ENCODE measurements at regions not wholly inside any gene's neighbourhood (a gene's known extent, or its start where the extent isn't known, plus 50 kb on each side); places are given as distances from the start of the nearest gene placed in this dataset.
"Not testable (repeated sequence)": the region's sequence is repeated elsewhere in the genome, so short reads cannot be mapped to it uniquely, and the experiment has no call there.

DNA sequence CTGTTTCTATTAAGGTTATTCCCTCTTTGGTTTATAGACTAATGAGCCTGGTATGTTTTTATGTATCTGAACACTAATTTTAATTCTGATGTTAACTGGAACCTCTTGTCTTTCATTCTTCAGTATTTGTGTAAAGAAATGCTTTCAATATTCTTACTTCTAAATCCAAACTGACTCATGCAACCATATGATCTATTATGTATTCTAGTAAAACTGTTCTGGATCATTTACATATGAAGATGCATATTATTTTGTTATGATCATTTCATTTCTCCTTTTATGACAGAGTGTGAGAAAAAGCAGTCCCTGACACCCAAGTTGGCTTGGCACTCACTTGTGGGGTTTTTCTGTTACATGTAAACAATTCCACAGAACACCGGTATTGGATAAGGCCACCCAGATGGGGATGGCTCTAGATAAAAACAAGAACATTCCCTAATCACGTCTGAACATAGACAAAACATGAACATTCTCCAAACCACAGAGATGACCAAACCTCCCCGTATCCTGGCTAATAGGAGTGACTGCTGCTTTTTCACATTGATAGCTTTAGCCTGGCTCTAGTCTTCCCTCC, 72.2 kb upstream of the EPHB3 start:
- H3K4me3 ChIP-seq = no peak overlapping the region; the same call in 1 of the 2 replicates
- peaks cover 27% of the 10 kb centered on the region for H3K4me1 ChIP-seq
- H3K27me3 ChIP-seq = no peaks in the 10 kb centered on the region
- H3K36me3 ChIP-seq = no peaks in the 10 kb centered on the region
- no peaks in the 10 kb centered on the region for H3K9me3 ChIP-seq (replicated peaks)
- H3K27ac ChIP-seq = peak overlapping the region; percentile 8; the same call in 1 of the 2 replicates
- peak; percentile 33 to 59 for DNase-seq

DNA sequence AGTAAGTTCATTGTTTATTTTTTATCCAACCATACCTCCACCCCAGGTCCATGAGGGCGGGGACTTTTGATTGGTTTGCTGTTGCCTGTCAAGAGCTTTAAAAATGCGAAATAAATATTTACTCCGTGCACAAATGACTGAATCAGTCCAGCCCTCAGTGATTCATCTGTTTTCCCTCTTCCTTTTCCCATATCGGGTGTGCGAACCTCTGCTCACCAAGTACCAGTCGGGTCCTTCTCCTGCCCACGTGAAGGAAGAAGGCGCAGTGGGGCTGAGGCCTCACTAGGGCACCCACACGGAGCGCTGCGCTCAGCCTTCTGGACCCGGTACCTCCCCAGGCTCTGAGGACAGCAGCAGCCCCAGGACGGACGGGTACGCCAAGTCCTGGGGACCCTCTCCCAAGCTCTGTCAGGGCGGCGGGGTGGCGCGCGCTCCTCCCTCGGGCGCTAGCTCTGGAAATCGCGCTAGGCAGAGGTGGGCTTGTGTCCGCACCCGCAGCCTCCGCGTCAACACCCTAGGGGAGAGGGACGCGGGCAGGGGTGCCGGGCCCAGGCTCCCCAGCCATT, 70.5 kb upstream of the EPHB3 start:
- Histone ChIP-seq H3K36me3 (no peaks in the 10 kb centered on the region), H3K27me3 (no peaks in the 10 kb centered on the region), H3K27ac (no peak overlapping the region), H3K4me1 (peaks cover 32% of the 10 kb centered on the region), H3K9me3 (replicated peaks) (no peaks in the 10 kb centered on the region), H3K4me3 (no peak overlapping the region)
- no peak for DNase-seq

DNA sequence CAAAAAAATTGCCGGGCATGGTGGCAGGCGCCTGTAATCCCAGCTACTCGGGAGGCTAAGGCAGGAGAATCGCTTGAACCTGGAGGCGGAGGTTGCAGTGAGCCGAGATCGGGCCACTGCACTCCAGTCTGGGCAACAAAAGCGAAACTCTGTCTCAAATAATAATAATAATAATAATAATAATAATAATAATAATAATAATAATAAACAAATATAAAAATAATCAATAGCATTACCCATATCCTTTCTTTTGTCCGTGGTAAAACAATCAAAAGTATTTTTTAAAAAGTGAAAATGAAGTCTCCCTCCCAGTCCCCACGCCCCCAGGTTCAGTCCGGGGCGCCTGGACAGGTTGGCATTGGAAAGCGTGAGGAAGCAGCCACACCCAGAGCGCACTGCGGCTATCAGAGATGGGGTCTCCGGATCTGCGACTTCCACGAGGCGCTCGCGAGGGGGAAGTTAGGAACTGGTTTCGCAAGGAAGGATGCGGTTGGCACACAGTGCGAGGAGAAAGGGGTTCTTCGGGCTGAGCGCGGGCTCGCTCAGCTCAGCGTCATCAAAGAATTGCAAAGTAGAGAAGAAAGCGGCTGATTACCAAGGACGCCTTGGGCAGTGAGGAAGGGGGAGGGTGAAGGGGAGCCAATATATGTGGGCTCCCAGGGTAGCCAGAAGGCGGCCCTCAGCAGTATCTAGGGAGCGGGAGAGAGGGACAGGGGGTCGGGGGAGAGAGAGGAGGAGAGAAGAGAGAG, 69.5 kb upstream of the EPHB3 start:
- Histone ChIP-seq H3K4me1 (peaks cover 38% of the 10 kb centered on the region), H3K9me3 (replicated peaks) (no peaks in the 10 kb centered on the region), H3K36me3 (no peaks in the 10 kb centered on the region), H3K27ac (no peak overlapping the region), H3K4me3 (no peak overlapping the region), H3K27me3 (no peaks in the 10 kb centered on the region)
- no peak for DNase-seq

DNA sequence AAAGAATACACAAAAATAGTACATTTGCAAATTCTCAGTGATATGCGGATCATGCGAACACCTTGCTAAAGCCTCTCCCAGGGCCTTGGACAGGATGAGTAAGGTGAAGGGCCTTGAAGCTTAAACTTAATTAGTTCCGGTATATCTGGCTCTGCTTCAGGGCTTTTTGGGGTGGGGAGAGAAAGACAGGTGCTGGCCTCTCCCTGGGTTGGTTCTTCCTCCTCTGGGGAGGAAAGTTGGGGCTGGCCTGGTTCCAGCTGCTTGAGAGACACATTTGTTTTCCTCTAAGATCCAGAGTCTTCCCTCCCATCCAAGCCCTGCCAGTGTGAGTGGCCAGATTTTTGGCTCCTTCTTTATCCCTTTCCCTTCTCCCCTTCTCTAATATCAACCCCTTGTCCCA, 64.7 kb upstream of the EPHB3 start:
- DNase-seq = peak; percentile 95 to 99
- Histone ChIP-seq H3K9me3 (replicated peaks) (no peaks in the 10 kb centered on the region), H3K27me3 (no peaks in the 10 kb centered on the region), H3K4me1 (peaks cover 30% of the 10 kb centered on the region), H3K4me3 (no peak overlapping the region), H3K27ac (peak overlapping the region; percentile 88), H3K36me3 (no peaks in the 10 kb centered on the region)

DNA sequence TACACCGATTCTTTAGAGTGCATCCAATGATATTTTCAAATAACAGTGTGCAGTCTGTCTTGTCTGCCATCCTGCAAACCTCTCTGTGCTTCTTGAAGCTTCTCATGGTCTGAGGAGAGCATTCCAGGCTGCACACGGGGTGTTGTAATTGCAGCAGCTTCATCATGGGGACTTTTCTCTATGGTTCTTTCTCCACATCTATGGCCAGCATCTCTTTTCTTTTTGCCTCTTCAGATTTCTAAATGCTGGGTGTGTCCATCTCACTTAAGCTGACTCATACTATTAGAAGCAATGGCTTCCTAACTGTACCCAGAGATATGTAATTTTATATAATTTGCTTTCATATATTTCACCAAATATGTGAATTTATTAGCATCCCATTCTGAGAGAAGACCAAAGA, 63.8 kb upstream of the EPHB3 start:
- Histone ChIP-seq H3K4me3 (no peak overlapping the region), H3K27me3 (no peaks in the 10 kb centered on the region), H3K4me1 (peaks cover 30% of the 10 kb centered on the region), H3K27ac (peak overlapping the region; percentile 88), H3K9me3 (replicated peaks) (no peaks in the 10 kb centered on the region), H3K36me3 (no peaks in the 10 kb centered on the region)
- DNase-seq = peak in 1 of 2 experiments; percentile 26

DNA sequence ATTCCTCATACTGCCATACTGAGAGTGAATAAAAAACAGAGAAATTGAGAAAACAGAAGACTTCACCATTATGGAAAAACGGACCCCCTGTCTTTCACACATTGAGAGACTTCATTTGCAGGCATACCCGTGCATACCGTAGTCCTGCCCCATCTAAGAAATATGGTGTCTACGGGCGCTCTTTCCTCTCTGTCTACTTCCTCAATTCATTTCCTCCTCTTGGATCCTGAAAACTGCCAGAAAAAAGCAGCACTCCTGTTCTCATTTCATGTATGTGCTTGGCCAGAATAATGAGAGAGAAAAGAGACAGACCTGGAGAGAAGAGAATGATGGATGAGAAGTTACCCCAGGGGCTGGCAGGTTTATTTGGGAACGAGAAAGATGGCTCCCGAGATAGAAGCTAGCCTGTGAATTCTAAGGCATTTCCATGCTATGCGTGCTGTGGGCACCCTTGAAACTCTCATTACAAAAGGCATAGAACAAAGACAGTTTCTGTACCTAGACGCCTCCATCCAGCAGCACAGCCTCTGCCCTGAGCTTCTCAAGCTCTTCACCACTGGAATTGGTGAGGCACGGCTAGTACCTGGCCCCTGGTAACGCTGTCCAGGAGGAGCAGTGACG, 62.5 kb upstream of the EPHB3 start:
- H3K27me3 ChIP-seq = no peaks in the 10 kb centered on the region
- peaks cover 30% of the 10 kb centered on the region for H3K4me1 ChIP-seq
- no peaks in the 10 kb centered on the region for H3K36me3 ChIP-seq
- no peak for DNase-seq
- H3K4me3 ChIP-seq = no peak overlapping the region
- peaks cover 7% of the 10 kb centered on the region; the same call in 1 of the 2 replicates for H3K9me3 ChIP-seq (replicated peaks)
- no peak overlapping the region for H3K27ac ChIP-seq

DNA sequence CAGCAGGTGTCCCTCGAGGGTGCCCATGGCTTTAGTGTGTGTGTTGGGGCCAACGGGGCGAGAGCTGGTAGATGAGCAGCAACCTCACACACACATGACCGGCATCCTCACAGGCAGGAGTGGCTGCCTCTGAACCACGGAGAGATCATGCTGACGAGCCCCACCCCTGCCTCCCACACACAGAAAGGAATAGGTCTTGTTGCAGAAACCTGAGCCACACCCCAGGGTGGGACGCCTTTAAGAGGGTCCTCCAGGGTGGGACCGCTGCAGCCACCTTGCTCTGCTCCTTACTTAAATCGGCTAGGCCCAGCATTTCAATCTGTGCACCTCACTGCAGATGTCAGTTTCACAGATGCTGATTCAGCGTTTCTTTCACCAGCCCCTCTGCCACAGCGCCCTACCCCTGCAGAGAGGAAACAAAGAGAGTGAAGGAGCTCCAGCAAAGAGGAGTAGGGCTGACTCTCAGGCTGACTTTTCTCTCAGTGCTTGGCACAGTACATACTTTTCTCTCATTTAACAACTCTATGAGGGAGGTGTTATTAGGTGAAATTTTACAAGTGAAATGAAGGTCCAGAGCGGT, 61.2 kb upstream of the EPHB3 start:
- peaks cover 41% of the 10 kb centered on the region for H3K4me1 ChIP-seq
- H3K27me3 ChIP-seq = no peaks in the 10 kb centered on the region
- no peaks in the 10 kb centered on the region for H3K36me3 ChIP-seq
- no peak overlapping the region for H3K27ac ChIP-seq
- peaks cover 7% of the 10 kb centered on the region; the same call in 1 of the 2 replicates for H3K9me3 ChIP-seq (replicated peaks)
- no peak for DNase-seq
- no peak overlapping the region for H3K4me3 ChIP-seq

DNA sequence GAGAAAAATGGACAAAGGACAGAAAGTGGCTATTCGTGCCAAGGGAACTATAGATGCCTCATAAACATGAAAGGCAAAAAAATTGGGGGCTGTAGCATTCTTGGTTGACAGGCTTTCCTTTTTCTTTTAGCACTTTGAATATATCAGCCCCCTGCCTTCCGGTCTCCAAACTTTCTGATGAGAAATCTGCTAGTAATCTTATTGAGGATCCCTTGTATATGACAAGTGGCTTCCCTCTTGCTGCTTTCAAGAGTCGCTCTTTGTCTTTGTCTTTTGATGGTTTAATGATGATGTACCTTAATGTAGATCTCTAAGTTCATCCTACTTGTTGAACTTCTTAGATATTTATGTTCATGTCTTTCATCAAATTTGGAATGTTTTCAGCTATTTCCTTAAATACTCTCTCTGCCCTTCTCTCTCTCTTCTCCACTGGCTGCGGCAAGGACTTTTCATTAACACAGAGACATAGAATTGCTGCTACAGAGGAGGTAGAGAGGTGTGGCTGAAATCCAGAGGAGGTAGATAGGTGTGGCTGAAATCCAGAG, 59.4 kb upstream of the EPHB3 start:
- Histone ChIP-seq H3K27me3 (no peaks in the 10 kb centered on the region), H3K9me3 (replicated peaks) (peaks cover 7% of the 10 kb centered on the region; the same call in 1 of the 2 replicates), H3K4me3 (no peak overlapping the region), H3K36me3 (no peaks in the 10 kb centered on the region), H3K27ac (no peak overlapping the region), H3K4me1 (peaks cover 24% of the 10 kb centered on the region)
- no peak for DNase-seq

DNA sequence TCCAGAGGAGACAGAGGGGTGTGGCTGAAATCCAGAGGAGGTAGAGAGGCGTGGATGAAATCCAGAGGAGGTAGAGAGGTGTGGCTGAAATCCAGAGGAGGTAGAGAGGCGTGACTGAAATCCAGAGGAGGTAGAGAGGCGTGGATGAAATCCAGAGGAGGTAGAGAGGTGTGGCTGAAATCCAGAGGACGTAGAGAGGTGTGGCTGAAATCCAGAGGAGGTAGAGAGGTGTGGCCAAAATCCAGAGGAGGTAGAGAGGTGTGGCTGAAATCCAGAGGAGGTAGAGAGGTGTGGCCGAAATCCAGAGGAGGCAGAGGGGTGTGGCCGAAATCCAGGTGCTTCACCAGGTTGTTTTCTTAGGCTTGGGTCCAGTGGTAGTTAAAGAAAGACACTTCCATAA, 58.7 kb upstream of the EPHB3 start:
- H3K9me3 ChIP-seq (replicated peaks); H3K36me3 ChIP-seq; DNase-seq; H3K4me3 ChIP-seq; H3K27me3 ChIP-seq; H3K27ac ChIP-seq: not testable (repeated sequence)
- H3K4me1 ChIP-seq = peaks cover 19% of the 10 kb centered on the region

DNA sequence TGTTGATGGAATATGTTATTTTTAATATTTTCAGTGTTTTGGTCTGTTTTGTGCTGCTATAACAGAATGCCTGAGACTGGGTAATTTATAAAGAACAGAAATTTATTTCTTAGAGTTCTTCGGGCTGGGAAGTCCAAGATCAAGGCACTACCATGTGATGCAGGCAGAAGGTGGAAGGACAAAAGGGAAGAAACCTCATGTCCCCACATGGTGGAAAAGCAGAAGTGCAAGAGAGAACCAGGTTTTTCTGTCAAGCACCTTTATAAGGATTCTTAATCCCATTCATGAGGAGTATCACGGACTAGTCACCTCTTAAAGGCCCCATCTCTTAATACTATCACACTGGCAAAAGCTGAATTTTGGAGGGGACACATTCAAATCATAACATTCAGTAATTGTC, 57.9 kb upstream of the EPHB3 start:
- no peak overlapping the region for H3K27ac ChIP-seq
- H3K4me1 ChIP-seq = peaks cover 12% of the 10 kb centered on the region
- peaks cover 7% of the 10 kb centered on the region; the same call in 1 of the 2 replicates for H3K9me3 ChIP-seq (replicated peaks)
- H3K4me3 ChIP-seq = no peak overlapping the region
- no peaks in the 10 kb centered on the region for H3K27me3 ChIP-seq
- DNase-seq = no peak
- no peaks in the 10 kb centered on the region for H3K36me3 ChIP-seq

DNA sequence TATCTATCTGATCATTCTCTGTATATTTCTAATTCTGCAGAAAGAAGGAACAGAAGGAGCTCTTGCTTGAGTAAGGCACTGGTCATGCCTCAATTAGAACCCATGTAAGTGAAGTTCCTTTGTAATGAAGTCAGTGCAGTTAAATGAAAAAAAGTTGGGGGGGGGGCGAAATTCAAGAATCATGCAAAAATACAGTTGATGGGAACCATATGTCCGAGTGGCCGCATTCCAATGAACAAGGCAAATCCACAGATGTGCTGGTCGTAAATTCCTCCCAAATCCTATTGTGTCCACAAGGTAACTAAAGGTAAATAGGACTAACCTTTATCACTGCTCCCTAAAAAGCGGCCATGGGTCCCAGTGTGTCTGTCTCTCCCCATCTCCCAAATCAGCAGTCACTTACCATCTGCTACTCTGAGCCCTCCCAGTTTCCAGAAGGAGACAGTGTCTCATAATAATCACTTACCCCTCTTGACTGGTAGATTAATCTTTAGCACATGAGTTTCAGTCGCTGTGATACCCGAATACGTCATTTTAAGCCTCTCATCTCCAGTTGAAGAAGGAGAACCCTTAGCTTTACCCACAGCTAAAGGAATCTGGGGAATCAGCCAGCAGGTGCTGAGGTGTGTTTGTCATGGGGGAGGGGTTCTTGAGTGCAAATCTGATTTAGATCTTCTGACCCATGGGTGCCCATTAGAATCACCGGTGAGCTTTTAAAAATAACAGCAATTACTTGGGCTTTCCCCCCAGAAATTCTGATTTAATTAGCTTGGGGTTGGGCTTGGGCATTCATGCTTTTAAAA, 56.3 kb upstream of the EPHB3 start:
- Histone ChIP-seq H3K27ac (no peak overlapping the region), H3K36me3 (no peaks in the 10 kb centered on the region), H3K4me1 (peaks cover 15% of the 10 kb centered on the region), H3K27me3 (no peaks in the 10 kb centered on the region), H3K9me3 (replicated peaks) (peaks cover 7% of the 10 kb centered on the region; the same call in 1 of the 2 replicates), H3K4me3 (no peak overlapping the region)
- DNase-seq = no peak

DNA sequence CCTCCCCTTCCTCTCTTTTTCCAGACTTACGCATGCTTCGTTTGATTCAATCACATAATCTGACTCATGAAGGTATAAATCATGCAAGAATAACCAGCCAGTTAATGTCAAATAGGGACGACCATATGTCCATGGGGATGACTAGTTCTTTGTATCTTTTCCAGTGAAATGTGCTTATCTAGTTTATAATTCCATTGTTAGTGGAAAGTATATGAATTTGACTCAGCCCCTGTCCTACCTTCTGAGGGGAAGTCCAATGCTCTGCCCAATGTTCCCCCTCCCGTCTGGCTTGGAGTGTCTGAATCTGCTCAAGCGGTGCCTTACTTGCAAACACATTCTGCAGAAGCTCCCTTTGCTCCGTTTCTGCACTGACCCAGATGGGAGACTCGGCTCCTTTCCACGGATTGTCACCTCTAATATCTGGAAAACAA, 55.0 kb upstream of the EPHB3 start:
- Histone ChIP-seq H3K4me1 (peaks cover 15% of the 10 kb centered on the region), H3K27ac (no peak overlapping the region), H3K9me3 (replicated peaks) (peaks cover 7% of the 10 kb centered on the region; the same call in 1 of the 2 replicates), H3K36me3 (no peaks in the 10 kb centered on the region), H3K27me3 (no peaks in the 10 kb centered on the region), H3K4me3 (no peak overlapping the region)
- no peak for DNase-seq

DNA sequence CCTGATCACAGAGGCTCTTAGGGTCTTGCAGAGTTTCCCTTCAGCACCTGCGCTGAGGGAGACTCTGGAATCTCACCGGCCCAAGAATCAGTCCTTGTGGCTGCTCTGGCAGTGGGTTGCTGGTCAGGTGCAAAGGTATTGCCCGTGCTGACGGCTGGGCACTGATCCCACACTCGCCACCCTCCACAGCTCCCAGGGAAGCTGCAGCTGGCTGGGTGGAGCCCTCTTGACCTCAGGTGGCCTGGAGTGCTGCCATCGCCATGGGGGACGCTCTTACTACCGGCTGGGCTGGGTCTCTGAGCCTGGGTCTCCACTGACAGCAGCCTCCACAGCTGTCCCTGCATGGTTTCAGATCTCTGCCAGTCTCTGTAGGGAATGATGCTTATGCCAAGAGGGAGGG, 52.6 kb upstream of the EPHB3 start:
- no peak overlapping the region for H3K27ac ChIP-seq
- H3K36me3 ChIP-seq = no peaks in the 10 kb centered on the region
- no peaks in the 10 kb centered on the region for H3K27me3 ChIP-seq
- DNase-seq = no peak
- H3K4me3 ChIP-seq = no peak overlapping the region
- H3K4me1 ChIP-seq = peaks cover 15% of the 10 kb centered on the region
- peaks cover 4% of the 10 kb centered on the region; the same call in 1 of the 2 replicates for H3K9me3 ChIP-seq (replicated peaks)

DNA sequence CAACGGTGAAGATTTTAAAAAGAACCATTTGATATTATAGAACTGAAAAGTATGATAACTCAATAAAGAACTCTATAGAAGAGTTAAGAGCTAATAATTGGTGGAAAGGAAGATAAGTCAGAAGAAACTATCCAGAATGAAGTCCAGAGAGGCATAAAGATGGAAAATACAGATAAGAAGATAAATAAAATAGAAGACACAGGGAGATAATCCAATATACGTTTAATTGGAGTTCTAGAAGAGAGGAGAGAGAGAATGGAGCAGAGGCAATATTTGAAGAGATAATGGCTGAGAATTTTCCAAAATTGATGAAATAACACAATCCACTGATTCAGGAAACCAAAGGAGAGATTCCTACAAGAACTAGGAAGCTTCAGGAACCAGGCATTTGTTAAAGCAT, 49.8 kb upstream of the EPHB3 start:
- H3K27me3 ChIP-seq = no peaks in the 10 kb centered on the region
- peaks cover 7% of the 10 kb centered on the region for H3K4me1 ChIP-seq
- peaks cover 3% of the 10 kb centered on the region; the same call in 1 of the 2 replicates for H3K9me3 ChIP-seq (replicated peaks)
- no peak overlapping the region for H3K27ac ChIP-seq
- H3K4me3 ChIP-seq = no peak overlapping the region
- H3K36me3 ChIP-seq = no peaks in the 10 kb centered on the region
- no peak for DNase-seq

All from SJCRH30 (cell line).